D721Med (cell line): ENCODE measurements at regions not wholly inside any gene's neighbourhood (a gene's known extent, or its start where the extent isn't known, plus 50 kb on each side); places are given as distances from the start of the nearest gene placed in this dataset.

ENCODE experiments used
- DNase-seq: peaks from one replicate; pipeline ENCODE4 v3.0.0; 2011; ENCODE audit warnings: low spot score; ENCODE audit not compliant: insufficient read length
- FAIRE-seq: peaks from 2 replicates; lab custom pipeline; 2011; peaks lifted over from hg19 to GRCh38; lab: Jason Lieb, UNC
- CTCF ChIP-seq: IDR thresholded peaks from 2 replicates; pipeline ENCODE4 v1.5.1; 2012; ENCODE audit warnings: mild to moderate bottlenecking, control low read depth; ENCODE audit not compliant: insufficient read depth; ENCODE audit errors: missing control alignments

GRCh38 chr9:89991204-89991790, 386.5 kb downstream of the GADD45G start:
- no peak for TF ChIP-seq CTCF
- DNase-seq (no peak), FAIRE-seq (no peak)

GRCh38 chr9:89992326-89993198, 387.8 kb downstream of the GADD45G start:
- FAIRE-seq, result no peak
- no peak for TF ChIP-seq CTCF
- DNase-seq, result no peak

- no peak for DNase-seq
- FAIRE-seq, result no peak
- no peak for TF ChIP-seq CTCF
Measured at GRCh38 chr9:89993678-89994630, 389.1 kb downstream of the GADD45G start.

- FAIRE-seq, result no peak
- no peak for TF ChIP-seq CTCF
- no peak for DNase-seq
Measured at GRCh38 chr9:89994988-89995613, 390.3 kb downstream of the GADD45G start.

- no peak for FAIRE-seq
- DNase-seq, result no peak
- TF ChIP-seq CTCF, result no peak
Measured at GRCh38 chr9:89996116-89996515, 391.3 kb downstream of the GADD45G start.

- TF ChIP-seq CTCF, result no peak
- FAIRE-seq, result no peak
Measured at GRCh38 chr9:89996773-89997172, 392.0 kb downstream of the GADD45G start.

More at GRCh38 chr9:89996773-89997172, 392.0 kb downstream of the GADD45G start:
- DNase-seq, result no peak
